Skin epidermis (tissue), 12 donors: ENCODE measurements at regions not wholly inside any gene's neighbourhood (a gene's known extent, or its start where the extent isn't known, plus 50 kb on each side); places are given as distances from the start of the nearest gene placed in this dataset.
"Not testable (repeated sequence)": the region's sequence is repeated elsewhere in the genome, so short reads cannot be mapped to it uniquely, and the experiment has no call there.

Source experiments
- H3K27ac ChIP-seq, 21 experiments: fragments of 200-600 bp; sonication (generic) in 11 of 21; one replicate each; pipeline ENCODE4 v1.5.0; 2020; ENCODE audit warnings: mild to moderate bottlenecking in 3 of 21, inconsistent platforms in 2 of 21, moderate library complexity in 2 of 21
- H3K4me3 ChIP-seq, 7 experiments: fragments of 200-600 bp; sonication (generic) in 2 of 7; one replicate each; pipeline ENCODE4 v1.5.0; 2020; ENCODE audit warnings: inconsistent platforms in 2 of 7, mild to moderate bottlenecking in 2 of 7, moderate library complexity in 1 of 7

DNA sequence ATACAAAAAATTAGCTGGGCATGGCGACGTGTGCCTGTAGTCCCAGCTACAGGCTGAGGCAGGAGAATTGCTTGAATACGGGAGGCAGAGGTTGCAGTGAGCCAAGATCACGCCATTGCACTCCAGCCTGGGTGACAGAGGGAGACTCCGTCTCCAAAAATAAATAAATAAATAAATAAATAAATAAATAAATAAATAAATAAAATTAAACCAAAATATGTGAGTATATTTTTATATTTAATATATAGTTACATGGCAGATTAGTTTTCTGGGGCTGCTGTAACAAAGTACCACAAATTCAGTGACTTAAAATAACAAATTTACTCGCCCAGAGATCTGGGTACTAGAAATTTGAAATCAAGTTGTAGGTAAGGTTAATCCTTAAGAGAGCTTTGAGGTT lies 84.2 kb upstream of the ANXA10 start:
- H3K27ac ChIP-seq, H3K4me3 ChIP-seq: not testable (repeated sequence)

DNA sequence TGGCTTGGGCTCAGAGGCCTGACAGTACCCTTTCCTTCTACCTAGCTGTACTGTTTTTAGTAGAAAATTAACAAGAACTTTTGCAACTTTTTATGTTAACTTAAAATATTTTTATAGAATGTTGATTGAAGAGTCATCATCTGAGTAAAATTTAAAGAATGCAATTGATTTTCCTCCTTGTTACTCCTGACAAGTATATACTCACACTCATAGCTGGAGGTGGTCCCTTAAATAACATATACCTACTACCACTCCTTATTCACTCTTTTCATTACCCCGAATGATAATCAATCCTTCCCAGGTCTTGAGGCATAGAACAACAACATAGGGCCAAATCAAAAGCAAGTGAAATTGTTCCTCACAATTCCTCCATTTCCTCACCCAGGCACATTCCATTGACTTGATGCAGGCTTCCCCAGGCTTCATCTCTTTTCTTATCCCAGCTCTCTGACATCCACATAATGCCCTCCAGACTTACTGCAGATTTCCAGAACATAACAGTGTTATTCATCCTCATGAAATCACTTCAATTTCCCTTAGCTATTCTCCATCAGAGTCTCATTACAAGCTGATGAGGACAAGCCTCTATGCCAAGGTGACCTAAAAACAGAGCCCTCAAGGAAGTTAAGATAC lies 73.2 kb upstream of the ANXA10 start:
- Histone ChIP-seq H3K4me3 (no peak overlapping the region), H3K27ac (no peak overlapping the region)

DNA sequence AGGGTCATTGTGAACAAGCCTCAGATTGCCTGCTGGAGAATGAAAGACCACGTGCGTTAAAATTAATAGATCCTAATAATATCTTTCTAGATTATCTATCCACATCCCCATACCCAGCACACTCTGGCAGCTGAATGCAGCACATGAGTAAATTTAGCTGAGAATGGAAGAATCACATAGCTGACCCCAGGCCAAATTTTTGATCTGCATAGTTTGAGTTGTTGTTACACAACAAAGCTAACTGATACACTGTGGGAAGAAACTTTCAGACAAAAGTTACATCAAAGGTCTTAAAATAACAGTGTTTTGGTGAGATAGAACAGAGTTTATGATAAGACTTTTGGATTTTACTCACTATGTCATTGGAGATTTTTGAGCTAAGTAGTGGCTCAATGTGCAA lies 72.4 kb upstream of the ANXA10 start:
- Histone ChIP-seq H3K27ac (no peak overlapping the region), H3K4me3 (no peak overlapping the region)

DNA sequence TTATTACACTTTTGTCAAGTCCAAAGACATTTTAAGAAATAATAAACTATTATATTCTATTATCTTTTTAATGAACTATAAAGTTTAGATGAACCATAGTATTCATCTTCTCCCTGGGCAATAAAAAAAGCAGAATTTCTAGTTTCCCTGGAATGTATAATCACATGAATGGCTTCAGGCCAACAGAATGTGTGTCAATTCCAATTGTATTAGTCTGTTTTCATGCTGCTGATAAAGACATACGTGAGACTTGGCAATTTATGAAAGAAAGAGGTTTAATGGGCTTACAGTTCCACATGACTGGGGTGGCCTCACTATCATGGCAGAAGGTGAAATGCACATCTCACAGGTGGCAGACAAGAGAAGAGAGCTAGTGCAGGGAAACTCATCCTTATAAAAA lies 70.7 kb upstream of the ANXA10 start:
- no peak overlapping the region for H3K27ac ChIP-seq
- H3K4me3 ChIP-seq = no peak overlapping the region

DNA sequence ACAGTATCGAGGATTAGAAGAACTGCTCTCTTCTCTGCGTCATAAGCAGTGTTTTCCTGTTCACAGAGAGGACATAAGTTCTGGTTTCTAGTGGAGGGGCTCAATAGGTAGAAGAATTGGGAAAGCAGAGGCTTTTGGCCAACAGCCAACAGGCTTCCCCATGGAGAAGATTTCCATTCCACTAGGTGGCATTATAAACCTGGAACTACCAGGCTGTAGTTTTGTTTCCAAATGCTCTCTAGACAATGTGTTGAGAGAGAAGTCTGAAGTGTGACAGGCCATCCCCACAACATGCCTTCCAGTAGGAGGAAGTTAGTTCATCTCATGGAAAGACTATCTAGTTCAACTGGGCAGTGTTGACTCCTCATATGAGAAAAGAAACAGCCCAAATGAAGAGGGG lies 63.8 kb upstream of the ANXA10 start:
- H3K27ac ChIP-seq = no peak overlapping the region
- H3K4me3 ChIP-seq = no peak overlapping the region

GRCh38 chr4:168028970-168029597 lies 63.3 kb upstream of the ANXA10 start:
- Histone ChIP-seq H3K4me3 (no peak overlapping the region), H3K27ac (no peak overlapping the region)

DNA sequence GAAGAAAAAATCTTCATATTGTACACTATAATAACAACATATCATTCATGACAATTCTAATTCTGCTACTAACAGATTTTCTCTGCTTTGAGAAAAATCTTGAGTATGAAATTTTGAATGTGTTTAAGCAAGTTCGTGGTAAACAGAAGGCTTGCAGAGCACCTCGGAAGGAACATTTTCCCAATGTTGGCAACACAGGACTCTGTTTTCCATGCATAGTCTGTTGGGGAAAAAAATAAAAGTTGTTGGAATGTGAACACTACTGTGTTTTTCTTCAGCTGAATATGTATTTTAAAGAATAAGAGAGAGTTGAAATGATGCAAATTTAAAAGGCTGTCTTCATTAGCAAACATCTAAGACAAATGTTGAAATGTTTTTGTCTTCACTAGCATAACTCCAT lies 54.7 kb upstream of the ANXA10 start:
- no peak overlapping the region for H3K27ac ChIP-seq
- no peak overlapping the region for H3K4me3 ChIP-seq

DNA sequence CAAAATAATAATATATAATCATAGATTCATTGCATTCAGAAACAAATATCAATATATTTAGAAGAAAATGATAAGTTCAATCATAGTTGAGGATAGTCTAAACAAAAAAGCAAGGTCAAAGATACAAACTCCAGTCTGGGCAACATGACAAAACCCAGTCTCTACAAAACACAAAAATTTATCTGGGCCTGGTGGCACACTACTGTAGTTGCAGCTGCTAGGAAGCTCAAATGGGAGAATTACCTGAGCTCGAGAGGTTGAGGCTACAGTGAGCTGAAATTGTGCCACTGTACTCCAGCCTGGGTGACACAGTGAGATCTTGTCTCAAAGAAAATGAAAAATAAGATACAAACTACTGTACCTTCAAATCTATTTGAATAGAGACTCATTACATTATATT lies 52.7 kb upstream of the ANXA10 start:
- Histone ChIP-seq H3K4me3 (no peak overlapping the region), H3K27ac (no peak overlapping the region)
